ENCODE measurements at regions not wholly inside any gene's neighbourhood (a gene's known extent, or its start where the extent isn't known, plus 50 kb on each side); places are given as distances from the start of the nearest gene placed in this dataset.

DNA sequence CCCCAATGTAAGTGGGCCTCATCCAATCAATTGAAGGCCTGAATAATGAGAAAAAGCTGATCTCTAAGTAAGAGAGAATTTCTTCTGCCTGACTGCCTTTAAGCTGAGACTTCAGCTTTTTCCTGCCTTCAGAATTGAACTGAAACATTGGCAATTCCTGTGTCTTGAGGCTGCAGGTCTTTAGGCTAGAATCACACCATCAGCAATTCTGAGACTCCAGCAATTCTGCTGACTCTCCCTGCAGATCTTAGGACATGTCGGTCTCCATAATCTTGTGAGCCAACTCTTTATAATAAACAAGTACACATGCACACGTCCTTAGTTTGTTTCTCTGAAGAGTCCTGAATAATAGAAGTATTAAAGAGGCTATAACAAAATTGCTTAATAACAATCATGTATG lies 209.1 kb downstream of the FSIP2 start:
- TF ChIP-seq POLR2A (IDR thresholded peaks at IDR 0.05; ENCODE audit: low read length): no peak
- no peak for TF ChIP-seq GATA1 (IDR thresholded peaks at IDR 0.05; ENCODE audit: low read depth, low read length)
